Osteoblast (primary cell): ENCODE measurements at regions not wholly inside any gene's neighbourhood (a gene's known extent, or its start where the extent isn't known, plus 50 kb on each side); places are given as distances from the start of the nearest gene placed in this dataset.

Source experiments
- DNase-seq: peaks from one replicate; pipeline ENCODE4 v3.0.0; 2011; ENCODE audit warnings: low spot score, mixed read lengths; ENCODE audit not compliant: insufficient read length; ENCODE audit errors: missing footprints
- H2AFZ ChIP-seq: 2 replicates; pipeline ENCODE4 v1.6.0; 2011; ENCODE audit warnings: mild to moderate bottlenecking, low read length
- H3K27ac ChIP-seq: 2 replicates; pipeline ENCODE4 v1.5.1; 2011; ENCODE audit warnings: mild to moderate bottlenecking, low read depth, low read length, moderate library complexity
- H3K27me3 ChIP-seq: 2 replicates; pipeline ENCODE4 v1.6.0; 2012; ENCODE audit warnings: mild to moderate bottlenecking, control low read depth, inconsistent platforms, low read length, moderate library complexity; ENCODE audit not compliant: insufficient read depth
- H3K36me3 ChIP-seq: 2 replicates; pipeline ENCODE4 v1.5.1; 2011; ENCODE audit warnings: mild to moderate bottlenecking, low read length, control low read depth, moderate library complexity; ENCODE audit not compliant: insufficient read depth
- H3K4me1 ChIP-seq: 2 replicates; pipeline ENCODE4 v1.5.1; 2011; ENCODE audit warnings: mild to moderate bottlenecking, low read length, control low read depth, moderate library complexity; ENCODE audit not compliant: insufficient read depth
- H3K4me2 ChIP-seq: 2 replicates; pipeline ENCODE4 v1.6.0; 2011; ENCODE audit warnings: mild to moderate bottlenecking, low read length; ENCODE audit not compliant: insufficient read depth
- H3K4me3 ChIP-seq: fragments of 200-600 bp; sonication (generic); 3 replicates; pipeline ENCODE4 v1.5.1; 2012; ENCODE audit warnings: mild to moderate bottlenecking, low read length, inconsistent platforms; ENCODE audit not compliant: insufficient read depth
- H3K79me2 ChIP-seq: 2 replicates; pipeline ENCODE4 v1.6.0; 2012; ENCODE audit warnings: mild to moderate bottlenecking, low read length, control low read depth, inconsistent platforms; ENCODE audit not compliant: insufficient read depth
- H3K9me3 ChIP-seq: 2 replicates; pipeline ENCODE4 v1.5.1; 2011; ENCODE audit warnings: low read depth, low read length, control low read depth
- H4K20me1 ChIP-seq: 2 replicates; pipeline ENCODE4 v1.6.0; 2012; ENCODE audit warnings: mild to moderate bottlenecking, low read length, control low read depth; ENCODE audit not compliant: insufficient read depth
- CTCF ChIP-seq: IDR thresholded peaks from 2 replicates; pipeline ENCODE4 v1.5.1; 2011; ENCODE audit warnings: mild to moderate bottlenecking, low read depth, low read length, moderate library complexity; ENCODE audit errors: extremely low read depth

GRCh38 chr20:57867181-57867803, 157.5 kb upstream of the PMEPA1 start:
- no peaks in the 10 kb centered on the region for H3K4me1 ChIP-seq
- no peak for DNase-seq
- TF ChIP-seq CTCF = no peak
- H3K27ac ChIP-seq = no peak overlapping the region
- H3K4me3 ChIP-seq = no peak overlapping the region
- H3K27me3 ChIP-seq = peaks cover 31% of the 10 kb centered on the region
- H2AFZ ChIP-seq = no peak overlapping the region
- H3K36me3 ChIP-seq = no peaks in the 10 kb centered on the region
- H3K79me2 ChIP-seq = no peaks in the 10 kb centered on the region
- H3K9me3 ChIP-seq = no peaks in the 10 kb centered on the region
- no peak overlapping the region for H3K4me2 ChIP-seq
- no peaks in the 10 kb centered on the region for H4K20me1 ChIP-seq

GRCh38 chr20:57866250-57867106, 156.7 kb upstream of the PMEPA1 start:
- Histone ChIP-seq H3K79me2 (no peaks in the 10 kb centered on the region), H3K27ac (no peak overlapping the region), H3K9me3 (no peaks in the 10 kb centered on the region), H2AFZ (no peak overlapping the region), H3K27me3 (peaks cover 36% of the 10 kb centered on the region), H3K4me2 (no peak overlapping the region), H3K36me3 (no peaks in the 10 kb centered on the region), H3K4me1 (no peaks in the 10 kb centered on the region), H3K4me3 (no peak overlapping the region), H4K20me1 (no peaks in the 10 kb centered on the region)
- DNase-seq = no peak
- no peak for TF ChIP-seq CTCF

- no peaks in the 10 kb centered on the region for H3K4me1 ChIP-seq
- DNase-seq = no peak
- no peak overlapping the region for H3K27ac ChIP-seq
- H3K27me3 ChIP-seq = peaks cover 36% of the 10 kb centered on the region
- H3K9me3 ChIP-seq = no peaks in the 10 kb centered on the region
- no peak overlapping the region for H2AFZ ChIP-seq
- no peaks in the 10 kb centered on the region for H4K20me1 ChIP-seq
- H3K36me3 ChIP-seq = no peaks in the 10 kb centered on the region
- no peaks in the 10 kb centered on the region for H3K79me2 ChIP-seq
- TF ChIP-seq CTCF = no peak
- H3K4me3 ChIP-seq = no peak overlapping the region
- H3K4me2 ChIP-seq = no peak overlapping the region
These were observed 155.5 kb upstream of the PMEPA1 start for GRCh38 chr20:57865266-57865665.

- H4K20me1 ChIP-seq = no peaks in the 10 kb centered on the region
- no peak overlapping the region for H3K27ac ChIP-seq
- H3K9me3 ChIP-seq = no peaks in the 10 kb centered on the region
- no peak for TF ChIP-seq CTCF
- no peaks in the 10 kb centered on the region for H3K36me3 ChIP-seq
- peaks cover 14% of the 10 kb centered on the region for H3K27me3 ChIP-seq
- H3K4me2 ChIP-seq = no peak overlapping the region
- H2AFZ ChIP-seq = no peak overlapping the region
- no peaks in the 10 kb centered on the region for H3K4me1 ChIP-seq
- no peaks in the 10 kb centered on the region for H3K79me2 ChIP-seq
- no peak overlapping the region for H3K4me3 ChIP-seq
- no peak for DNase-seq
These were observed 150.8 kb upstream of the PMEPA1 start for GRCh38 chr20:57860576-57860975.
